Stimulated activated CD8-positive, alpha-beta memory T cell treated with anti-CD3 and anti-CD28 coated beads, Interleukin-12 subunit alpha, Interleukin-12 subunit beta, amount 100 ng/mL, for 24 hours (primary cell): ENCODE measurements at regions not wholly inside any gene's neighbourhood (a gene's known extent, or its start where the extent isn't known, plus 50 kb on each side); places are given as distances from the start of the nearest gene placed in this dataset.

ENCODE experiments used
- DNase-seq: peaks from one replicate; pipeline ENCODE4 v3.0.0-alpha.2; 2020; ENCODE audit errors: extremely low read depth

DNA sequence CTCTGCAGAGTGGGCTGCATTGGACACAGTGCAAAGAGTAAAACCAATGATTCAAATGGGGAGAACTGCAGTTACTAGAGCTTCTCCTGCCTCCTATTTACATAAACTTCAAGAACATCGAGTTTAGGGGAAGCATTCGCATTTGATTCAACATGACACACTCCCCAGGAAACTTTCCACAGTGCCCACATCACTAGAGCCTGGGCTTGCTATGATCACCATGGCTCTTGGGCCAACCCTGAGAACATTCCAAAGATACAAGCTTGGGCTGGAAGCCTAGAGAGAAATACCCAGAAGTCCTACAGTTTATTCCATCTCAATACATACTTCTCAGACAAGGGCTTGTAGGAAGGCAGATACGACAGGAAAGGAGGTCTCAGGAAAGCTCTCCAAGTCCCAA lies 337.9 kb downstream of the CD83 start:
- no peak for DNase-seq

DNA sequence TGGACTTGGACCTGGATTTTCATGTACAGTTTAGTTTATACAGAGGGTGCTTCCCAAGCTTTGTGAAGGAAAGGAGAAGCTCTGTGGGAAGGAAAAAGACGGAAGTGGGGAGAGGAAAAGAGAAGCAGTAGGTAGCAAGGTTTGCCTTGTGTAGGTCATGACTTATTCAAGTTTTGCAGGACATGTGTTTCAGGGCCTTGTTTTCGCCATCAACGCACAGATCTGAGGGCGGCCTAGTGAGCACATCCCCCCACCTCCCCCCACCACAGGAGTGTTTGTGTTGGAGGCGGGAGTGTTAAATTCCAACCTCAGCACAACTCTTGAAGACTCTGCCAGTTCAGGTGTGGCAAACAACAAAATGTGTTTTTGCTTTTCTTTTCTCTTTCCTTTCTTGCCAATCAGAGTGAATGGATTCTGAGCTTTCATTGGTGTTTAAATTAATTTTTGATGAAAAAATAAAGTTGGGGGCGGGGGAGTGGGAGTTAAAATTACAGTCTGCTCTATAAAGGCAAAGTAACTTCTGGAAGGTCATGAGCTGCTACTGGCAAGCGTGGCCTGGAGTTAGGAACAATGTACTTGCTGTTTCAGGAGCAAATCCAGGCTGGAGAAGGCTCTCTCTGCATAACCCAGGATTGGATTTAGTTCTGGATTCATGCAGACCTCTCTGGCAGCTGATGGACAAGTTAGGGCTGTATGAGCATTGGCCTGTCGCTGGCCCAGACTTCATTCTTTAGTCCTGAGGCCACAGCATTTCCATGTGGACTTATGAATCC lies 338.5 kb downstream of the CD83 start:
- DNase-seq: no peak

DNA sequence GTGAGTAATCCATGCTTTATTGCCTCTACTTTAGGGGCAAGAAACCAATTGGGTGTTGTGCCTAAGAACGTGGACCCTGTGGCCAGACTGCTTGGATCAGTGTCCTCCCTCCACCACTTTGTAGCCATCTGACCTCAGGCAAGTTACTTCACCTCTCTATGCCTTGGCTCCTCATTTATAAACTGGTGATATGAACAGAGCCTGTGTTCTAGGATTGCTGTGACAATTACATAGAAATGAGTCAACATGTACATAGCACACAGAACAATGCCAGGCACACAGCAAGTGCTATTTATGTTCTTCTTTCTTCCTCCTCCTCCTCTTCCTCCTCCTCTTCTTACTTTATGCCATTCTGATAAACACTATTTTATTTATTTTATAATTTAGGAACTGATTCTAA lies 339.4 kb downstream of the CD83 start:
- no peak for DNase-seq

DNA sequence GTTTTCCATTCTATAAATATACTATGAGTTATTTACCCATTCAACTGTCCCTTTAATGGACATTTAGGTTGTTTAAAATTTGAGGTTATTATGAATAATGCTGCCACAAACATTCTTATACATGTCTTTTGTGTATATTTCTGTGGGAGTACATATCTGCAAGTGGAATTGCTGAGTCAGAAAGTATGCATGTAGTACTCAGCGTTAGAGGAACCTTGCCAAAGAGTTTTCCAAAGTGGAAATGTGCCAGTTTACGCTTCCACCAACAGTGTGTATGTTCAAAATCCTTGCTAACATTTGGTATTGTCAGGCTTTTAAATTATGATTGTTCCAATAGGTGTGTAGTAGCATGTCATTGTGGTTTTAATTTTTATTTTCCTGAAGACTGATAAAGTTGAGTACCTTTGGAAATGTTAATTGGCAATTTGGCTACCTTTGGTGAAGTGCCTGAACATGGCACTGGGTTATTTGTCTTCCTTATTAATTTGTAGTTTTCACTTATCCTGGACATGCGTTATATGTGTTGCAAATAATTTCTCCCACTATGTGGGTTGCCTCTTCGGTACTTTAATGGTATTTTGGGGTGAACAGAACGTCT lies 341.2 kb downstream of the CD83 start:
- DNase-seq: no peak

DNA sequence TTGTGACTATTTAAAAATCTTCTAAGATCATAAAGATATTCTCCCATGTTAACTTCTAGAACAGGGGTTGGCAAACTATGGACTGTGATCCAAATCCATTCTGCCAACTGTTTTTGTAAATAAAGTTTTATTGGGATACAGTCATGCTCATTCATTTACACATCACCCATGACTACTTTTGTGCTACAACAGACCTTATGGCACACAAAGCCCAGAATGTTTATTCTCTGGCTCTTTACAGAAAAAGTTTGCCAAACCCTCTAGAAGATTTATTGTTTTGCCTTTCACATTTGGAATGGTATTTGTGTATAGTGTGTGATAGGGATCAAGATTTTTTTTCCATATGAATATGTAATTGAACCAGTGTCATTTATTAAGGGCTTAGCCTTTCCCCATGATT lies 341.7 kb downstream of the CD83 start:
- DNase-seq: no peak

DNA sequence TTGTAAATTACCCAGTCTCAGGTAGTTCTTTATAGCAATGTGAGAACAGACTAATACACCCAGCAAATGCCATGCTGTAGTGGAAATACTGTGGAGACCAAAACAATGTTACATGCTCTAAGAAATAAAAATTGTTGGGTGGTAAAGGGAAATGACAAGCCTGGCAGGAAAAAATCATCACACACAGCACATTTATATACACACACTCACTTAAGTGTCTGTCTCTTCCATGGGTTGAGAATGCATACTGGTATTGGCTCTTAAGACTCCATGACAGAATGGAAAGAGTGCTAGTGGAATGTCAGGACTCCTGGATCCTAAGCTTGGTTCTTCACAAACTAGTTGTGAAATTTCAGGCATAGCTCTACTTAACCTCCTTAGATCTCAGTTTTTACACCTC lies 343.0 kb downstream of the CD83 start:
- no peak for DNase-seq

DNA sequence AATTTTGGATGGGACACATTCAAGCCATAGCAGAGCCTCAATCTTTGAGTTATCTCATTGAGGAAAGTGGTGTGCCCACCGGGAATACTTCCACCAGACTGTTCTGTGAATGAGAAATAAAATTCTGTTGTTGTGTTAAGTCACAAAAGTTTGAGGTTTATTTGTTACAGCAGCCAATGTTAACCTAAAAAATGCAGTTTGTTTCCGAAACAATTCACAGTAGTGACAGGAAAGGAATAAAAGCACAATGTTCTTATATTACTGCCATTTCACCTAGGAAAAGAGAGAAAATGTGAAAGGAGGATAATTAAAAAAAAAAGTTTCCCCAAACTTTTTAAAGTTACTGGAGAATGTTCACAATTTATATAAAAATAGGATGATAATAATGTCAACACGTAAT lies 344.6 kb downstream of the CD83 start:
- DNase-seq: no peak

DNA sequence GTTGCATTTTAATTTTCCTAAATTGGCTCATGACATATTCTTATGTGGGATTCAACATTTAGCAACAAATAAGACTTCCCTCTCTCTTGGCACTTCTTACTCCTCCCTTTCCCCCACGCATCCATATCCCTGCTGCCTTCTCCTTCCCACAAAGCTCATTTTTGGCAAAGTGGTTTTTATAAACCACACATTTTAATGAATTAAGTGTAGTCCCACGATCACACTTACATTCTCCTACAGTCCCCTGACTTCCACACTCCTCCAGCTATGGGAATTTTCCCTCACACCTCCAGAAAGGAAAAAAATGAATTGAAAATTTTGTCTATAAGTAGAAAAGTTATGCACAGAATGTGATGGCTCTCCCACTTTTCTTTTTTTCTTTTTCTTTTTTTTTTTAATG lies 345.0 kb downstream of the CD83 start:
- no peak for DNase-seq

DNA sequence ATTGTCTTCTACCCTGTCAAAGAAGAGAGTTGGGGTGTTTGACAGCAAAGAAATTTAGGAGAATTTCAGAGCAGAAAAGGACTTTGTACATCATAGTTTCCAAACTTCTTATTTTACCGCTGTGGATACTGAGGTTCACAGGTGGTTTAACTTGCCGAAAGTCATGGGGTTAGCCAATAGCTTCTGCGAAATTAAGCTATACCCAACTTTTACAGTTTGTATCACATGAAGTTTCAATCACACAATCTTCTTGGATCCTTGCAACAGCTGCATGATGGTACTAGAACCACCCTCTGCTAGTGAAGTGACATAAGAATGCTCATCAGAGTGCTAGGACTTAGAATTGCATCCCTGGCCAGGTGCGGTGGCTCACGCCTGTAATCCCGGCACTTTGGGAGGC lies 345.5 kb downstream of the CD83 start:
- no peak for DNase-seq

DNA sequence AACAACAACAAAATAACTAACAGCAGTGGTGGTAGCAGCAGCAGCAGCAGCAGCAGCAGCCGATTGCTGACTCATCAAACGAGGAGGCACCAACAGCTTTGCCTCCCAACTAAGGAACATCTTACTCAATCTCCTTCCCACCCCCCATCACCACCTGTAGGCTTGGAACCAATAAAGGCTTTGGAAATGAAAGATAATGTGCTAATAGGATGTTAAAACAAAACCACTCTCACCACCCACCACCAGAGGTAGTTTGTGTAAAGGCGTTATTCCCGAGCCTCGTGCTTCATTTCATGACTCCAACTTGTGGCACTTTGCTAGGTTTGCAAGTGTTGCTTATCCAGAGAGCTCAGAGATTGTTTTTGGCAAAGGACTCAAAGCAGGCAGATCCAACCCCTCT lies 346.5 kb downstream of the CD83 start:
- no peak for DNase-seq

DNA sequence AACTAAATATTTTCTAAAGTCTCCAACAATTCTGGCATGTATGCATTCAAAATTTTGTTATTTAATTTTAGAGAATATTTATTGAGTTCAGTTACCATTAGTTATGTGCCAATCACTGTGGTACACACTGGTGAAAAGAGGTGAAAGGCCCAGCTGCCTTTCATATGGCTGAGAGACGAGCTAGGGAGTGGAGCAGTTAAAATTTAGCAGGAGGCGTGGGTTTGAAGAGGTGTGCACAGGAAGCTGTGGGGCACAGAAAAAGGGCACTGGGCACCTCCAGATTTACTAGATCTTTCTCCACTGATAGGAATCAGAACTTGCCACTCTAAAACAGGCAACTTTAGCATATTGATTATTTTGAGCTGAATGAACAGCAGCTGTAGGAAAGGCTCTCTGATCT lies 347.1 kb downstream of the CD83 start:
- no peak for DNase-seq

DNA sequence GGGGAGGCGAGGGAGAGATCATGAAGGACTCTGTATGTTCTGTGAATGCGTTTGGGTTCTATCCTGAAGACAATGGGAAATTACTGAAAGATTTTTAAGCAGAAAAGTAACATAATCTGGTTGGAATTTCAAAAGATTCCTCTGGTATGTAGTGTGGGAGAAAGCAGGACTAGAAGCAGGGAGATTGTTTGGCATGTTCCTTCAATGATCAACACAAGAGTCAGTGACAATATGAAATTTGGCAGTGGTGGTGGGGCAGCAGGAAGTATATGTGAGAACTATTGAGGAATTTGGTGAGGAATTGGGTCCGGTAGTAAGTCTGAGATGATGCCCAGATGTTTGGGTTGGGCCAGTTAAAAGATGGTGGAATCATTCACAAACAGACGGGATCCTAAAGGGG lies 348.7 kb downstream of the CD83 start:
- DNase-seq: no peak

DNA sequence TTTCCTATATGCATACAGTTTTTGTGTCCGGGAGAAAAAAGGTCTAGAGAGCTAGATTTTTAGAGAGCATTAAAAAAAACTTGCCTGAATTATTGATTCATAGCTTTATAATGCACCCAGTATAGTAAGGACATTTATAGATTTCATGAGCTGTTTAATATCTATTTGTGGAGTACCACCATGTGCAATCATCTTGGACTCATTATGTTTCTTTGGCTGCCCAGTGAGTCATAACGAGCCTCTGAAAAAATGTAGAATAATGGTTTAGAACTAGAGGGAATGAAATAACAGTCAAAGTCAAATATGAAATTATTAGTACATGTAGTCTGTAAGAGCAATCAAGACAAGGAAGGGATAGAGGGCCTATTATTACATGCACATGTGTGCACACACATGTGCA lies 350.0 kb downstream of the CD83 start:
- DNase-seq: no peak

DNA sequence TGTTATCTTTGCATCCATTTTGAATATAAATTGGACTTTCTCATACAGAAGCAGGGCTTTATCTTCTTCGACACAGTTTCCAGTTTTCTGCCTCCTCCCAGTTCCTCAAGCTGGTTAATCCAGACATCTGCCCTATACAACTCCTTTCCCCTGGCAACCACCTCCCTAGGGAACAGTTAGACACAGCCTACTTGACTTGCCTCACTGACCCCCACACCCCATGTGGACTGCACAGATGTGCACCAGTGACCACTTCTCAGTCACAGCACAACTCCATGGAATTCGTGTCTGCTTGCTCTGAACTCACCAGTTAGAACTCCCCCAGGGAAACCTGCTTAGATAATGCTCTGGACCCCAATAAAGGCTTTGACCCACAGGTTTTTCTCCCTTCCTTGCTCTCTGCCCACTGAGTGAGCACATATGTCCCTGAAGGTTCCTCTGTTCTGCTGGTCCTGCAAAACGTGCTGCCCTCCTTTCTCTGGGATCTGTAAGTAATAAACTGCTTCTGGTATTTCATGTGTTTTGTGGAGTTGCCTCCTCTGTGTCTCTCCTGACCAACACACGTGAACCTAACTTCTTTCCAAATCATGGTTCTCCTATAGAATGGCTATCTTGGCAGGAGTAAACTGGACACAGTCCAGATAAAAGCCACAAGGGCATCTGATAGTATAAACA lies 351.2 kb downstream of the CD83 start:
- no peak for DNase-seq

DNA sequence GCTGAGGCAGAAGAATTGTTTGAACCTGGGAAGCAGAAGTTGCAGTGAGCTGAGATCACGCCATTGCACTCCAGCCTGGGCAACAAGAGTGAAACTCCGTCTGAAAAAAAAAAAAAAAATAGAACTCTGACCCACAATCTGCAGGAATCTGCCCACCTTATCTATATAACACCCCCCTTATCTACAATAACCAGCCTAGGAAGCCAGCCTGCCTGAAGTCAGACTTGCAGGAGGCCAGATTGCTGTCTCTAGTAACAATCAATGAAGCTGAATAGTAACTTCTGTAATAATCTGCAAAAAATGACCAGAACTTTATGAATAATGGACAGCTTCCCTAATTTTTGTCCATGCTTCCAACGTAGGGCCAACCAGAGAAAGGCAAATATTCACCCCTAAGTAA lies 352.5 kb downstream of the CD83 start:
- no peak for DNase-seq

DNA sequence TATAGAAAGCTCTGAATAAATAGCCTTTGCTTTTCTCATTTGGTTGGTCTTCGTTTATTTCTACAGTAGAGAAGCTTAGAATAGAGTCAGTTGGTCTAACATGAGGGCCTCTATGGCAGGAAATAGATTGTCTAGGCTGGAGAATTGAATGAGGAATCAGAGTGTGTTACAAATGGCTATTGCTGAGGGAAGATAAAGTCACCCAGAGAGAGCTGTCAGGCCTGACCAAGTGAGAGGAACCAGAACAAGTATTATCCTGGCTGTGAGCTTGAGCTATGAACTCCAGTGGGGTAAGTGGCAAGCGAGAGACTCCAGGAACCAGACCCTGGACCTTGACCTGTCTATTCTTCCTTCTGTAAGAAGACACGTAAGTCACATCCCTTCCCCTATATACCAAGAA lies 353.1 kb downstream of the CD83 start:
- DNase-seq: no peak

DNA sequence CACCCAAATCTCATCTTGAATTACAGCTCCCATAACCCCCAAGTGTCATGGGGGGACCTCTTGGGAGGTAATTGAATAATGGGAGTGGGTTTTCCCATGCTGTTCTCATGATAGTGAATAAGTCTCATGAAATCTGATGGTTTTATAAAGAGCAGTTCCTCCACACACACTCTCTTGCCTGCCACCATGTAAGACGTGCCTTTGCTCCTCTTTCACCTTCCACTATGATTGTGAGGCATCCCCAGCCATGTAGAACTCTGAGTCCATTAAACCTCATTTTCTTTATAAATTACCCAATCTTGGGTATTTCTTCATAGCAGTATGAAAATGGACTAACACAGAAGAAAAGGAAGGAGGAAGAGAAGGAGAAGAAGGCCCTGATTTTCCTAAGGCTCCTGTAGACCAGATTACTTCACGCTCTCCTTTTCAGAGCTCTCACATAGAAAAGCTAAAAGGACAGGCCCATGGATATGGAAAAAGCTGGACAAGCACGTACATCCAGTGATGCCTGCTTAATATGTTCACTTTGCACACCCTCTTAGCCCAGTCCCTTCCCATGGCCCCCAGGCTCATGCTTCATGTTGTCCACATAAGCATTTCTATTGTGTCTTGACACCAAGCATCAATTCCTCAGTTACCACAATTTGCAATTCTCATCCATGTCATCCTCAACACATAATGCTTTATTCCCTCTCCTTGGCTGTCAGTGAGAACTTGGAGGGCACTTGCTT lies 354.8 kb downstream of the CD83 start:
- DNase-seq: no peak

DNA sequence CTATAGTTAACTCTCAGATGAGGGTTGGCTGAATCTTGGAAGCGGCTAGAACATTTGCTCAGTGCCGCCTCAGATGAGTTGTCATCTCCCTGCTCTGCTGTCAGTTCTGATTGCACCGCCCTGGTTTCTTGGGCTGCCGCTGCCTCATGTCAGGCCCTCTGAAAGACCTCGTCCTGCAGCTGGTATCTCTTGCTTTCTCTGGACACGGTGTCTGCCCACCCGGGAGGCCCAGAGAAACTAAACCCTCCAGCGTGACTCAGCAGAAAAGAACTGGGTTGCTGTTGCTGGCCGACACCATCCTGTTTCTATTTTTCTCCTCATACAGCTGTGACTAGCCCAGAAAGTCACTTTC lies 355.4 kb downstream of the CD83 start:
- no peak for DNase-seq

DNA sequence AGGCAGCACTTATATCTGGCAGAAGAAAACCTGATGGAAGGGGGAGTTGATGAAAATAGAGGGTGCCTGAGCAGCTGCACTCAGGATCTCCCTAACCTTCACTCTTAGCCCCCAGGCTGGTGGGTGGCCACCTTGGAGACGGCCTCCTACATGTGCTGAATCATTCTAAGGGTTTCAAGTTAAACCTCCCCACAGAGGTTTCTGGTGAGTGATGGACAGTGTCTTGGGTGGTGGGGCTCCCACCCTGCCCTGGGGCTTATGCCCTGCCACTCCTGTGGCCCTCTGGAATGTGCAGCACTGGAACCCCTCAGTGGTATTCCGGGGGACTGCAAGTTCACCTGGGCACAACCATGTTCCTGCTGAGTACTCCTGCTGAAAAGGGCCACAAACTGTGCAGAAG lies 357.2 kb downstream of the CD83 start:
- DNase-seq: no peak

DNA sequence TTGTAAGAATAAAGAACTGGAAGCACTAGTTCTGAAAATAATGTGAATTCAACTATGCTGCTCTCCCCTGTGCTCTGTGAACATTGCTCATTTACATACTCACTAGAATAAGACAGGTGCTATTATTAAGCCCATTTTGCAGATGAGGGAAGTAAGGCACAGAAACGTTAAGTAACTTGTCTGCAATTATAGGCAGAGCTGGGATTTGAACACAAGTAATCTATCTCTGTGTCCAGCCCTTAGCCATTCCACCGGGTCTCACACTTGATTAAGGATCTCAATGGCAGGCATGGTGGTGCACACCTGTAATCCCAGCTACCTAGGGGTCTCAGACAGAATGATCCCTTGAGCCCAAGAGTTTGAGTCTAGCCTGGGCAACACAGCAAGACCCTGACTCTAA lies 357.7 kb downstream of the CD83 start:
- DNase-seq: no peak

DNA sequence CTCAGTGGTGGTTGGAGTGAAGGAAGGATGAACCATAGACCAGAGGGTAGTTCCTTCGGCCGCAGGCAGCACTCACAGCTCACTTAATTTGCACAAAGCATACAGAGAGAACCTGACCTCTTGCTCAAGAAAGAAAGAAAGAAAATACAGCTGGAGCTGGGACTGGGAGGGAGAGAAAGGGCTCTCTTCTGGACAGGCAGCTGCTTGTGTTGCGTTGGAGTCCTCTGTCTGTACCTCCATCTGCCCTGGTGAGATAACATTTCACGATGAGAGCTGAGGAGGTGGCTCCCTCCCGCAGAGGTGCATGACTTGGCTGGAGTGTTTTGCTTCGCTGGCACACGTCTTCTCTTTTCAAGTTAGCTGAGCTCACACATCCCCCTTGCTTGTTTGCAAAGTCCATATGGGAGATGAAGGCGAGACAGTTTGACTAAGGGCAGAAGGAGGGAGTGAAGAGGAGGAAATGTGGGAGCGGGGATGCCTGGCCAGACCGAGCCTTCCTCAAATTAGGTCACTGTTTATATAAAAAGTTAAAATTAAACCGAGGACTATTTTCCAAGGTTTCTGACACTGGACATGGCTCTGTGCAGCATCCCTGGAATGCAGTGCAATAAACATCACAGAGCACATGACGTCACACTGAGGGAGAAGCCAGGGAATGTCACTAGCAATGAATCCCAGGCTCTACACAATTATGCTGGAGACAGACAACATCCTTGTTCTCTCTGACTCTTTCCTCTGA lies 359.4 kb downstream of the CD83 start:
- no peak for DNase-seq

DNA sequence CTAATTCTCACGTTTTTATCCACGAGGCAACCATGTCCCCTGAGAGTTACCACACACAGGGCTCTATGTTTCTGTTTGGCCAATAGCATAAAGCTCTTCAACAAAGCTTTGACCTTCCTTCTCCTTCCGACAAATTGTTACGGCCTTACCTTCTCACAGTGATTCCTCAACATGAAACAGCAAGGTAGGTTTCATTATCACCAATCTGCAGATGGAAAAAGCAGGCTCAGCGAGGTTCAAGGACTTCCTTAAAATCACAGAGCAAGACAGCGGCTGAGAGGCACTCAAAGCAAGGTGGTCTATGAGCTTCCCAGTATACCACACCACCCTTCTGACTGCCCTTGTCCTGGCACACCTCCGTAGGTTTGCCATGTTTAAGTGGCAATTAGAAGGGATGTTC lies 360.0 kb downstream of the CD83 start:
- no peak for DNase-seq
